NT2/D1 (cell line): ENCODE measurements at regions not wholly inside any gene's neighbourhood (a gene's known extent, or its start where the extent isn't known, plus 50 kb on each side); places are given as distances from the start of the nearest gene placed in this dataset.

ENCODE experiments used
- SUZ12 ChIP-seq: IDR thresholded peaks from 2 replicates; pipeline ENCODE4 v1.6.1; 2011; ENCODE audit not compliant: insufficient read length, insufficient read depth; ENCODE audit errors: extremely low read depth
- YY1 ChIP-seq: IDR thresholded peaks from 2 replicates; pipeline ENCODE4 v1.6.1; 2011; ENCODE audit not compliant: insufficient read length, insufficient read depth
- ZNF274 ChIP-seq: IDR thresholded peaks from 2 replicates; pipeline ENCODE4 v1.6.1; 2011; ENCODE audit warnings: mild to moderate bottlenecking, low read depth, low read length

DNA sequence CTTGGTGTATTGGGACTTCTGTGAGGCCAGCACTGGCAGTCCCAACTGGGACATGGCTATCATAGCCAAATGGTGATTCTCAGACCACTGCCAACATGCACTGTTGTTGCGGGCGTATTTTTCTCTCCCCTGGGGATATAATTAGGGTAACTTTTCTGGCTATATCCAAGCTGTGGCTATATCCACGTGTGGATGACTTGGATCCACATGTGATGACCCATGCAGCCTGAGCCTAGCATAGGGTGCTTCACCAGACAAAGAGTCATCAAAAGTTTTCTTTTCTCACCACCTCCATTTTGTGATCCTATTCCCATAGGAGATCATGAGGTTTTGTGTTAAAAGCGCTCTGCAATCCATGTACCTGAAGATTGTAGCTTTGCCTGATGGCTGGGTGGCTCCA lies 51.2 kb upstream of the CSF3R start:
- TF ChIP-seq ZNF274: no peak
- no peak for TF ChIP-seq SUZ12
- no peak for TF ChIP-seq YY1
